Hindlimb muscle (tissue), 1 donor: ENCODE measurements at regions not wholly inside any gene's neighbourhood (a gene's known extent, or its start where the extent isn't known, plus 50 kb on each side); places are given as distances from the start of the nearest gene placed in this dataset.
A peak's percentile ranks its signal among the peaks of the same experiment; 100 is the strongest.
"Not testable (repeated sequence)": the region's sequence is repeated elsewhere in the genome, so short reads cannot be mapped to it uniquely, and the experiment has no call there.

Source experiments
- DNase-seq: peaks from one replicate; pipeline ENCODE4 v3.0.0-alpha.2; 2013

DNA sequence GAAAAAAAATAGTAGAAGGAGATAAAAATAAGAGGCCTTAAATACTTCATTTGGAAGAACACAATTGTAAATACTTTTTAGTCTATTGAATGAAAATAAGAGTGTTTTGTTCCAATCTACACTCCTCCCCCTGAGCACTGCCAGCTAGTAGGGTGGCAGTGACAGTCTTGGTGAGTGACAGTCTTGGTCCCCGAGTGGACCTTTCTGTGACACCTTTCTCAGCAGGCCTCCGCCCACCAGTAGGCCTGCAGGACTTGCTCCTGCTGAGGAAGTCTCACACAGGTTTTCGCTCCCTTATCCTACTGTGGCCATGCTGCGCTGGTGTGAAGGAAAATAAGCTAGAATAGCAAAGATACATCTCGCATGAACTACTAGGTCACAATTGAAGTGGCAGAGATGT, 666.8 kb downstream of the NR4A2 start:
- no peak for DNase-seq

GRCh38 chr2:155663265-155663664, 669.3 kb downstream of the NR4A2 start:
- no peak for DNase-seq

- no peak for DNase-seq
Observed at GRCh38 chr2:155662224-155662623, 670.3 kb downstream of the NR4A2 start.

DNA sequence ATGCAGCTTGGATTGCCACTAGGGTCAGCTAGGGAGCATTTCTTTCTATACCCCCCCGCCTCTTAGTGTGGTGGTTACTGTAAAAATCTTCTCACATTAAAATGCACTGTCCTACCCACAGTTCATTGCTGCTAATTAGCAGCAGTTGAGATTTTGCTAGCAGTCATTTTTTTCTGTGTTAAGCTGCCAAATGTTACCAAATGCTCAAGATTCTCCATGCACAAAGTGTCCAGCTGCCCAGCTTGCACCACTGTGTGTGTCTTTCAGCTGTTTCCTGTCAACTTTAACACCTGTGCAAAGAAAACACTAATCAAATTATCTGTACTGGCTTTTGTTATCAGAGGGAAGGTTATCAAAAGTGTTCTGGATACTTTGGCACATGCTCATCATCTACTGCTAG, 679.3 kb downstream of the NR4A2 start:
- DNase-seq: no peak

- peak; percentile 2 for DNase-seq
Observed at GRCh38 chr2:155651851-155652250, 680.7 kb downstream of the NR4A2 start.

- no peak for DNase-seq
Observed at GRCh38 chr2:155645791-155646190, 686.7 kb downstream of the NR4A2 start.

GRCh38 chr2:155643056-155643775, 689.3 kb downstream of the NR4A2 start:
- no peak for DNase-seq

DNA sequence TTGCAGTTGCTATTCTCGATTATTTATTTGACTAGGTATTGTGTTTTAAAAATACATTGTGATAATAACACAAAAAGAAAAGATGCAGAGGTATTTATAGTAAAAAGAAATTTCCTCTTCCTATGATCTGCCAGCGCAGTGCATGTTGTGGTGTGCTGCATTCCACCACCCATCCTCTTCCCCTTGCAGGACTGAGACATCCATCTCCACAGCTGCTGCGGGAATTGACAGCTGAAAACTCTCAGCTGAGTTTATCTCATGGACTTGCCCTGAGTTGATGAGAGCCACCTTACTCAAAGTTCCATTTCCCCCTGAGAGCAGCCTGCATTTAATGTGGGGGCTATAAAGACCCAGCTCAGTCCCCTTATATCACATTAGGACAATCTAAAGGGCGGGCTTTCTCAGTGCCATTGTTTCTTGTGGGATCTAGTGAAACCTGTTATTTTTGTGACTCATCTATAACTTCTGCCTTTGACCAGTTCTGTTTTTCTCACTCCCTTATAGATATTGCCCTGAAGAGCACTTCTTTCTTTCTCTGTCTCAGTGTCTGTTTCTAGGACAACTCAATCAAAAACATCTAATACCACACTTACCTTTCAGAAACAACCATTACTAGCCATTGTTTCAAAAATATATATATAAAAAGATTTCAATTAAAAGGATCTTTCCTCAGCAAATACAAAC, 698.5 kb downstream of the NR4A2 start:
- no peak for DNase-seq

- DNase-seq: no peak
Observed at GRCh38 chr2:155633060-155633839, 699.3 kb downstream of the NR4A2 start.

DNA sequence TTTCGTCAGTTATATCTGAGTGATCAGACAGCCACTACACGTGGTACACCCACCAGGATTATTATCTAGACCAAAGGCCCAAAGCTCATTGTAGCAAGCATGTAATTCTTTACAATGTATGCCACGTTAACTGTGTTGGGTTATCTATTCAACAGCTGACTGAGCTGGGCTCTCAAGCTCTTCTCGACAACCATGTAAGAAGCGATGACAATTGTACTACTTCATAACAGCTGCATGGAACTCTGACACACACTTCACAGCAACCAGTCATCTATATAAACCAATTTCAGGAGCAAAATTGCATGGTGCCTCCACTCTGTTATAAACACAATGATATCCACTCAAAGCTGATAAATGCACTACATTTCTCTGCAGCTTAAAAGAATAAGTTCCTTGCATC, 701.8 kb downstream of the NR4A2 start:
- DNase-seq: no peak

GRCh38 chr2:155622443-155622842, 710.1 kb downstream of the NR4A2 start:
- DNase-seq: no peak

DNA sequence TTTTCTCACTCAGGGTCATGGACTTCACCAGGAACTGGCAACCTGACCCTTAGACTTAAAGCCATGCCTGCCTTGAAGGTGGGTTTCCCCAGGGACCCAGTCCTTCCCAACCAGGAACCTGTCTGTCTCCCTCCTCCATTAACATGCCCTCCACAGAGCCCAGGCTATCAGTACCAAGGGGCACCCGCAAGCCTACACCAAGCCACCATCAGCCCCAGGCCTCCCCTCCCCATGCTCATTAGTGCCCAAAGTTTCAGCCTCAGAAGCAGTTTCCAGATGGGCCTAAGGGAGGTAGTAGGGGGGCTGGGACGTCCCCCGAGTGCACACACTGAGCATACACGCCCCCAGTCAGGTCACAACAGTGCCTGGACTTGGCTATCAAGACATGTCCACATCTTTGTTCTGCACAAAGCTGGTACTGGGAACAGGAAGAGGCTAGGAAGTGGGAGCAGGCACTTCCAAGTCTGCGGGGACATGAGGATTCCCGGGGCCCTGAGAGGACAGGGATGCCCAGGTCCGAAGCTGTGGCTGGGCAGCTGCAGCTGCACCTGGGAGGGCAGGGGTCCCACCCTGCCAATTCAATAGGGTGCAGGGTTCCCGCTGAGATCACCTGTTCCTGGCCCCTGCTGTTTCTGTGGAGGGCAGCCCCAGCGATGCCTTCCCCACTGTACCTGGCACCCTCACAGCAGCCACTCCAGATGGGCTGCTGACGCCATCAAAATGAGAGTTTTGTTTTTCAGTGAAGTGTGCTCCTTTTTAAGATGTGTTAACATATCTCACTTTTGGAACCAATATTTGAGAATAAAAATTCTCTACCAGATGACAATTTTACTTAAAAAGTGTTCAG, 731.4 kb downstream of the NR4A2 start:
- DNase-seq: no peak

GRCh38 chr2:155600296-155600695, 732.2 kb downstream of the NR4A2 start:
- DNase-seq: no peak

DNA sequence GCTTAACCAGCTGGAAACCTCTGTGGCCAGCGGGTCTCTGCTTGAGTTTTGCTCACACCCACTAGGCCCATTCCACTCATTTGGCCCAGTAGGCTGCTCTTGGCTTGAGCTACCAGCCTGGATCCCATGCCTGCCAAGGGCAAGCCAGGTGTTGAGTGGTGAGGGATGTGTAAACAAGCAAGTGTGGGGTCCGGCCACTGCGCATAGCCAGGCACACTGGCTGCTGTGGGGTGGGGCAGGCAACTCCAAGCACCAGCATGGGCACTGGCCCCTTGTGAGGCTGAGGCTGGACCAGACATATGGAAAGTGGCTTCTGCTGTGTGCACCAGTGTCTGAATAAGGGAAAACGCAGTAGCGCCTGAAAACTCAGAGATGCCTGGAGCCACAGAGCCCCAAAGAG, 732.7 kb downstream of the NR4A2 start:
- DNase-seq: no peak

GRCh38 chr2:155583674-155584195, 748.8 kb downstream of the NR4A2 start:
- DNase-seq: no peak

GRCh38 chr2:155574941-155575340, 757.6 kb downstream of the NR4A2 start:
- DNase-seq: no peak

DNA sequence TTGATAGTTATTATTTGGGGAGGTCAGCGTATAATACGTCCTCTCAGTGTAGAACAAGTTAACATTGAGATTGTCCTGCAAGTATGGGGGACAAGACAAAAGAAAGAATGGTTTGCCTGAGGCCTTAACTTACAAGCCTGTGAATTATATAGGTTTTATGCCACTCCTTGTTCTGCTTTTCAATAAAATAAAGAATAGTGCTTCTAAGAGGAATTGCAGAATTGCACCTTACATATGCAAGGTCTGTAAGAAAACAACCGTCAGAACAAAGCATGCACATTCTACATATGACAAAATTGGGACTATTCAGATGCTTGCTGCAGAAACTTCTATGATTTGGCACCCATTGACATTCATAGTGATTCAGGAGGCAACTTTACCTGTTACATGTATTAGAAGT, 785.0 kb downstream of the NR4A2 start:
- no peak for DNase-seq

- no peak for DNase-seq
Observed at GRCh38 chr2:155546721-155547555, 785.6 kb downstream of the NR4A2 start.

- DNase-seq: not testable (repeated sequence)
Observed at GRCh38 chr2:155539028-155539427, 793.5 kb downstream of the NR4A2 start.

DNA sequence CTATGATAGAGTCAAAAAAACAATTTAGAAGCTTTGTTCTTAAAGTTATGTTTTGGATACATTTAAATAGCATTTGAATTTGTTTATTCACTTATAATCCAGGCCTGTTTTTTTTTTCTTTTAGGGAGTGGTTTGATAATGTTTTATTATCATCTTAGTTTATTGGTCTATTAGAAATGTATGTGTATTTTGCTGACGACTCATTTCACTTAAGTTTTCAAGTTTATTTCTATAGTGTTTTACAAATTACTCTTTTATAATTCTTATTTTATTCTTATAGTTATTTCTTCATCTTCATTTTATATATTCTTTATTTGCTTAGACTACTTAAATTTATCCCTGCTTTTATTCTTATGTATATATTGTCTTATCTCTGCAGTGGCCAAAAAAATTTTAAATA, 804.5 kb downstream of the NR4A2 start:
- no peak for DNase-seq

GRCh38 chr2:155525199-155525598, 807.3 kb downstream of the NR4A2 start:
- DNase-seq: no peak
